Naive thymus-derived CD4-positive, alpha-beta T cell (primary cell): ENCODE measurements at regions not wholly inside any gene's neighbourhood (a gene's known extent, or its start where the extent isn't known, plus 50 kb on each side); places are given as distances from the start of the nearest gene placed in this dataset.

Experiments used
- ATAC-seq: fragments of 150-1000 bp; cut with Tn5 transposase; 2 replicates; pipeline ENCODE4 v1.10.0; 2021; ENCODE audit warnings: mild to moderate bottlenecking, moderate library complexity
- CTCF ChIA-PET: fragments of 350-600 bp; sonication (Branson Sonifier 250); formaldehyde crosslinking; loops from one replicate; lab custom pipeline; 2021; ENCODE audit warnings: antibody characterized with exemption; lab: Charles Lee
- POLR2A ChIA-PET: fragments of 350-600 bp; sonication (Branson Sonifier 250); formaldehyde crosslinking; loops from one replicate; lab custom pipeline; 2021; ENCODE audit warnings: antibody characterized with exemption, inconsistent platforms; lab: Charles Lee
- DNase-seq, 9 donors: peaks; one replicate each; pipeline versions ENCODE4 v3.0.0 to v3.0.0-alpha.2; 2020 to 2022; ENCODE audit warnings: mixed read lengths in 1 of 9
- H3K27ac ChIP-seq: one replicate; pipeline ENCODE4 v1.7.0; 2013; ENCODE audit warnings: mild to moderate bottlenecking, low read depth, low read length, moderate library complexity
- H3K27me3 ChIP-seq, 2 donors: one replicate each; pipeline ENCODE4 v1.7.0; 2013; ENCODE audit warnings: low read length in 2 of 2, mild to moderate bottlenecking in 2 of 2, moderate library complexity in 2 of 2; ENCODE audit not compliant: control insufficient read depth in 2 of 2, insufficient read depth in 2 of 2
- H3K36me3 ChIP-seq, 3 experiments: 1 replicate in 2 of 3; 2 replicates in 1 of 3; pipeline ENCODE4 v1.7.0; 2013; ENCODE audit warnings: low read length in 3 of 3, mild to moderate bottlenecking in 3 of 3, moderate library complexity in 1 of 3; ENCODE audit not compliant: insufficient read depth in 3 of 3, control insufficient read depth in 2 of 3
- H3K4me1 ChIP-seq, 2 donors: one replicate each; pipeline ENCODE4 v1.7.0; 2013; ENCODE audit warnings: low read length in 2 of 2, mild to moderate bottlenecking in 2 of 2, moderate library complexity in 1 of 2; ENCODE audit not compliant: control insufficient read depth in 2 of 2, insufficient read depth in 2 of 2
- H3K4me3 ChIP-seq: 2 replicates; pipeline ENCODE4 v1.7.0; 2013; ENCODE audit warnings: mild to moderate bottlenecking, low read length
- H3K9me3 ChIP-seq, 3 experiments: 1 replicate in 2 of 3; 2 replicates in 1 of 3; pipeline ENCODE4 v1.7.0; 2013; ENCODE audit warnings: low read length in 3 of 3; ENCODE audit not compliant: control insufficient read depth in 2 of 3
- H3K27ac Mint-ChIP-seq, 9 donors: one replicate each; pipeline ENCODE4 v1.8.0; 2020 to 2022; ENCODE audit warnings: mixed read lengths in 9 of 9, mild to moderate bottlenecking in 8 of 9, moderate library complexity in 5 of 9, inconsistent platforms in 2 of 9
- H3K27me3 Mint-ChIP-seq, 5 donors: one replicate each; pipeline ENCODE4 v1.8.0; 2021 to 2022; ENCODE audit warnings: mixed read lengths in 5 of 5, mild to moderate bottlenecking in 1 of 5
- H3K36me3 Mint-ChIP-seq, 5 donors: one replicate each; pipeline ENCODE4 v1.8.0; 2020 to 2022; ENCODE audit warnings: mixed read lengths in 5 of 5, mild to moderate bottlenecking in 3 of 5, inconsistent platforms in 1 of 5
- H3K4me1 Mint-ChIP-seq, 7 donors: one replicate each; pipeline ENCODE4 v1.8.0; 2020 to 2022; ENCODE audit warnings: mixed read lengths in 7 of 7, mild to moderate bottlenecking in 3 of 7, inconsistent platforms in 1 of 7
- H3K4me3 Mint-ChIP-seq, 10 donors: one replicate each; pipeline ENCODE4 v1.8.0; 2020 to 2022; ENCODE audit warnings: mild to moderate bottlenecking in 10 of 10, mixed read lengths in 10 of 10, moderate library complexity in 6 of 10, inconsistent platforms in 2 of 10
- H3K9me3 Mint-ChIP-seq, 11 donors: one replicate each; pipeline ENCODE4 v1.8.0; 2020 to 2022; ENCODE audit warnings: mixed read lengths in 11 of 11, mild to moderate bottlenecking in 4 of 11, inconsistent platforms in 1 of 11, moderate library complexity in 1 of 11
- intact Hi-C, 2 donors: fragments of 100-400 bp; cut with micrococcal nuclease; formaldehyde crosslinking; loops; one replicate each; pipeline ENCODE4 v1.15.1; 2023

GRCh38 chr11:115843111-115843510 lies 338.9 kb upstream of the CADM1 start:
- H3K4me1 ChIP-seq, result no peaks in the 10 kb centered on the region
- intact Hi-C loops, result no loop called here
- DNase-seq (no peak), ATAC-seq (no peak)
- H3K9me3 ChIP-seq, result no peaks in the 10 kb centered on the region
- no peaks in the 10 kb centered on the region for H3K27me3 ChIP-seq
- H3K36me3 ChIP-seq, result no peaks in the 10 kb centered on the region
- Mint-ChIP-seq H3K4me3 (no peak overlapping the region), H3K4me1 (no peaks in the 10 kb centered on the region), H3K27me3 (no peaks in the 10 kb centered on the region), H3K9me3 (peaks cover 0 to 7% (median 0%) of the 10 kb centered on the region in 11 donors), H3K36me3 (peaks cover 0 to 3% (median 0%) of the 10 kb centered on the region in 5 donors), H3K27ac (no peak overlapping the region)
- no peak overlapping the region for H3K27ac ChIP-seq
- POLR2A ChIA-PET, result no interaction called here
- no peak overlapping the region for H3K4me3 ChIP-seq
- CTCF ChIA-PET, result no interaction called here

GRCh38 chr11:115820026-115820425 lies 315.8 kb upstream of the CADM1 start:
- H3K4me1 Mint-ChIP-seq, result no peaks in the 10 kb centered on the region
- POLR2A ChIA-PET, result no interaction called here
- DNase-seq (no peak), ATAC-seq (no peak)
- Histone ChIP-seq H3K4me1 (no peaks in the 10 kb centered on the region), H3K4me3 (no peak overlapping the region), H3K27me3 (no peaks in the 10 kb centered on the region), H3K36me3 (no peaks in the 10 kb centered on the region), H3K9me3 (no peaks in the 10 kb centered on the region), H3K27ac (no peak overlapping the region)
- peaks cover 0 to 22% (median 10%) of the 10 kb centered on the region in 11 donors for H3K9me3 Mint-ChIP-seq
- H3K4me3 Mint-ChIP-seq, result no peak overlapping the region
- intact Hi-C loops, result loop anchor here in 1 of 2 donors (2.0 kb wide), 1 partner anchor 47 kb away; no protein-coding TSS in a partner anchor
- CTCF ChIA-PET, result no interaction called here
- H3K27me3 Mint-ChIP-seq, result peaks cover 0 to 7% (median 0%) of the 10 kb centered on the region in 5 donors
- H3K36me3 Mint-ChIP-seq, result no peaks in the 10 kb centered on the region
- no peak overlapping the region for H3K27ac Mint-ChIP-seq

- Mint-ChIP-seq H3K27ac (no peak overlapping the region), H3K36me3 (no peaks in the 10 kb centered on the region), H3K4me1 (no peaks in the 10 kb centered on the region), H3K9me3 (peaks cover 0 to 22% (median 10%) of the 10 kb centered on the region in 11 donors), H3K4me3 (no peak overlapping the region), H3K27me3 (peaks cover 0 to 7% (median 0%) of the 10 kb centered on the region in 5 donors)
- ChIA-PET POLR2A (no interaction called here), CTCF (interaction anchor here (0.6 kb wide), 1 partner anchor 441 kb away, joined by 4 read pairs; no protein-coding TSS in a partner anchor)
- DNase-seq (no peak), ATAC-seq (no peak)
- Histone ChIP-seq H3K4me1 (no peaks in the 10 kb centered on the region), H3K4me3 (no peak overlapping the region), H3K27ac (no peak overlapping the region), H3K27me3 (no peaks in the 10 kb centered on the region), H3K36me3 (no peaks in the 10 kb centered on the region), H3K9me3 (no peaks in the 10 kb centered on the region)
- intact Hi-C loops, result no loop called here
Measured at GRCh38 chr11:115819014-115819413, 314.8 kb upstream of the CADM1 start.

GRCh38 chr11:115817844-115818468 lies 313.7 kb upstream of the CADM1 start:
- peaks cover 3 to 22% (median 14%) of the 10 kb centered on the region in 11 donors for H3K9me3 Mint-ChIP-seq
- no peaks in the 10 kb centered on the region for H3K4me1 Mint-ChIP-seq
- no peaks in the 10 kb centered on the region for H3K9me3 ChIP-seq
- POLR2A ChIA-PET, result no interaction called here
- no peak overlapping the region for H3K27ac ChIP-seq
- H3K27me3 ChIP-seq, result no peaks in the 10 kb centered on the region
- CTCF ChIA-PET, result no interaction called here
- H3K36me3 Mint-ChIP-seq, result peaks cover 0 to 5% (median 0%) of the 10 kb centered on the region in 5 donors
- H3K4me3 ChIP-seq, result no peak overlapping the region
- no peak for ATAC-seq
- H3K27ac Mint-ChIP-seq, result no peak overlapping the region
- intact Hi-C loops, result no loop called here
- no peaks in the 10 kb centered on the region for H3K4me1 ChIP-seq
- DNase-seq, result no peak
- no peaks in the 10 kb centered on the region for H3K36me3 ChIP-seq
- H3K4me3 Mint-ChIP-seq, result no peak overlapping the region
- H3K27me3 Mint-ChIP-seq, result peaks cover 0 to 7% (median 5%) of the 10 kb centered on the region in 5 donors

GRCh38 chr11:115808351-115808940 lies 304.2 kb upstream of the CADM1 start:
- ATAC-seq, result no peak
- DNase-seq, result no peak
- Mint-ChIP-seq H3K9me3 (peaks cover 14 to 49% (median 26%) of the 10 kb centered on the region in 11 donors), H3K27ac (no peak overlapping the region), H3K27me3 (peaks cover 0 to 9% (median 0%) of the 10 kb centered on the region in 5 donors), H3K4me3 (no peak overlapping the region), H3K4me1 (no peaks in the 10 kb centered on the region), H3K36me3 (peaks cover 0 to 6% (median 4%) of the 10 kb centered on the region in 5 donors)
- intact Hi-C loops, result no loop called here
- no peaks in the 10 kb centered on the region for H3K4me1 ChIP-seq
- H3K36me3 ChIP-seq, result no peaks in the 10 kb centered on the region
- peaks cover 0 to 17% (median 0%) of the 10 kb centered on the region in 3 experiments for H3K9me3 ChIP-seq
- CTCF ChIA-PET, result no interaction called here
- no peaks in the 10 kb centered on the region for H3K27me3 ChIP-seq
- H3K27ac ChIP-seq, result no peak overlapping the region
- no peak overlapping the region for H3K4me3 ChIP-seq
- POLR2A ChIA-PET, result no interaction called here

GRCh38 chr11:115806056-115806455 lies 301.8 kb upstream of the CADM1 start:
- Histone ChIP-seq H3K4me1 (no peaks in the 10 kb centered on the region), H3K27ac (no peak overlapping the region), H3K9me3 (peaks cover 0 to 17% (median 0%) of the 10 kb centered on the region in 3 experiments), H3K36me3 (no peaks in the 10 kb centered on the region), H3K27me3 (no peaks in the 10 kb centered on the region), H3K4me3 (no peak overlapping the region)
- no peaks in the 10 kb centered on the region for H3K4me1 Mint-ChIP-seq
- H3K9me3 Mint-ChIP-seq, result peaks cover 11 to 49% (median 20%) of the 10 kb centered on the region in 11 donors
- no peaks in the 10 kb centered on the region for H3K27me3 Mint-ChIP-seq
- H3K36me3 Mint-ChIP-seq, result peaks cover 0 to 5% (median 0%) of the 10 kb centered on the region in 5 donors
- intact Hi-C loops, result no loop called here
- peak overlapping the region in 1 of 9 donors; percentile 28 for H3K27ac Mint-ChIP-seq
- ATAC-seq (no peak), DNase-seq (no peak)
- ChIA-PET CTCF (no interaction called here), POLR2A (interaction anchor here (0.5 kb wide), 1 partner anchor 279 kb away, joined by 3 read pairs; no protein-coding TSS in a partner anchor)
- no peak overlapping the region for H3K4me3 Mint-ChIP-seq
